Astrocyte (in vitro differentiated cells and primary cell): ENCODE measurements at regions not wholly inside any gene's neighbourhood (a gene's known extent, or its start where the extent isn't known, plus 50 kb on each side); places are given as distances from the start of the nearest gene placed in this dataset.

ENCODE experiments used
- DNase-seq: peaks from one replicate; pipeline ENCODE4 v3.0.0-alpha.2; 2010; ENCODE audit warnings: low read depth
- FAIRE-seq: peaks from 2 replicates; lab custom pipeline; 2011; peaks lifted over from hg19 to GRCh38; lab: Jason Lieb, UNC
- H2AFZ ChIP-seq: 2 replicates; pipeline ENCODE4 v1.6.0; 2012; ENCODE audit warnings: low read depth, low read length, inconsistent platforms
- H3K27ac ChIP-seq: 2 replicates; pipeline ENCODE4 v1.5.1; 2011; ENCODE audit warnings: low read depth, low read length, inconsistent platforms
- H3K27me3 ChIP-seq: 2 replicates; pipeline ENCODE4 v1.6.0; 2011; ENCODE audit warnings: low read length, inconsistent platforms; ENCODE audit not compliant: insufficient read depth
- H3K36me3 ChIP-seq: 2 replicates; pipeline ENCODE4 v1.5.1; 2011; ENCODE audit warnings: low read length, inconsistent platforms; ENCODE audit not compliant: insufficient read depth
- H3K4me1 ChIP-seq: 2 replicates; pipeline ENCODE4 v1.5.1; 2011; ENCODE audit warnings: low read length, inconsistent platforms; ENCODE audit not compliant: insufficient read depth
- H3K4me2 ChIP-seq: 2 replicates; pipeline ENCODE4 v1.6.0; 2012; ENCODE audit warnings: low read length, inconsistent platforms
- H3K4me3 ChIP-seq: 2 replicates; pipeline ENCODE4 v1.5.1; 2011; ENCODE audit warnings: low read depth, mild to moderate bottlenecking, low read length, inconsistent platforms; ENCODE audit not compliant: insufficient read depth
- H3K79me2 ChIP-seq: 2 replicates; pipeline ENCODE4 v1.6.0; 2012; ENCODE audit warnings: mild to moderate bottlenecking, low read length, inconsistent platforms; ENCODE audit not compliant: insufficient read depth
- H3K9ac ChIP-seq: 2 replicates; pipeline ENCODE4 v1.6.0; 2012; ENCODE audit warnings: mild to moderate bottlenecking, low read length, inconsistent platforms
- H3K9me3 ChIP-seq: 2 replicates; pipeline ENCODE4 v1.5.1; 2012; ENCODE audit warnings: low read depth, mild to moderate bottlenecking, low read length, inconsistent platforms; ENCODE audit not compliant: insufficient read depth
- H4K20me1 ChIP-seq: 2 replicates; pipeline ENCODE4 v1.6.0; 2012; ENCODE audit warnings: low read length, inconsistent platforms; ENCODE audit not compliant: insufficient read depth
- H3K27ac Mint-ChIP-seq: one replicate; pipeline ENCODE4 v1.8.0; 2021; ENCODE audit warnings: mild to moderate bottlenecking, mixed read lengths; ENCODE audit not compliant: unreplicated experiment
- H3K27me3 Mint-ChIP-seq: one replicate; pipeline ENCODE4 v1.8.0; 2021; ENCODE audit warnings: low read depth, mixed read lengths; ENCODE audit not compliant: unreplicated experiment
- H3K36me3 Mint-ChIP-seq: one replicate; pipeline ENCODE4 v1.8.0; 2021; ENCODE audit warnings: low read depth, mixed read lengths; ENCODE audit not compliant: unreplicated experiment
- H3K4me1 Mint-ChIP-seq: one replicate; pipeline ENCODE4 v1.8.0; 2021; ENCODE audit warnings: low read depth, mixed read lengths; ENCODE audit not compliant: unreplicated experiment
- H3K4me3 Mint-ChIP-seq: one replicate; pipeline ENCODE4 v1.8.0; 2021; ENCODE audit warnings: mild to moderate bottlenecking, moderate library complexity, mixed read lengths; ENCODE audit not compliant: unreplicated experiment
- H3K9me3 Mint-ChIP-seq: one replicate; pipeline ENCODE4 v1.8.0; 2021; ENCODE audit warnings: mild to moderate bottlenecking, mixed read lengths; ENCODE audit not compliant: unreplicated experiment
- EZH2 ChIP-seq: IDR thresholded peaks from 2 replicates; pipeline ENCODE4 v1.6.1; 2012; ENCODE audit warnings: mild to moderate bottlenecking, low read length, inconsistent platforms; ENCODE audit not compliant: insufficient read depth
- TF ChIP-seq, protein P1 (sequence below): IDR thresholded peaks from 2 replicates; pipeline ENCODE4 v1.5.1; 2011; ENCODE audit warnings: low read depth, mild to moderate bottlenecking, inconsistent platforms, low read length, moderate library complexity; ENCODE audit not compliant: insufficient read depth

DNA sequence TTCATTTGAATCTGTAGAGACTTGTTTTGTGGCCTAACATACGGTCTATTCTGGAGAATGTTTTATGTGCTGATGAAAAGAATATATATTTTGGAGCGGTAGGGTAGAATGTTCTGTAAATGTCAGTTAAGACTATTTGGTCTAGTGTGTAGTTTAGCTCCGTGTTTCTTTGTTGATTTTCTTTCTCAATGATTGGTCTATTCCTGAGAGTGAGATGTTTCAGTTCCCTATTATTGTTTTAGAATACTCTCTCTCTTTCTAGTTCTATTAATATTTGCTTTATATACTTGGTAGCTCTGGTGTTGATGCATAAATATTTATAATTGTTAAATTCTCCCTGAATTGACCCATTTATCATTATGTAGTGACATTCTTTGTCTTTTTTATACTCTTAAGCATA lies 236.5 kb downstream of the GLUD2 start:
- H3K9me3 ChIP-seq, result no peaks in the 10 kb centered on the region
- TF ChIP-seq, protein P1, sequence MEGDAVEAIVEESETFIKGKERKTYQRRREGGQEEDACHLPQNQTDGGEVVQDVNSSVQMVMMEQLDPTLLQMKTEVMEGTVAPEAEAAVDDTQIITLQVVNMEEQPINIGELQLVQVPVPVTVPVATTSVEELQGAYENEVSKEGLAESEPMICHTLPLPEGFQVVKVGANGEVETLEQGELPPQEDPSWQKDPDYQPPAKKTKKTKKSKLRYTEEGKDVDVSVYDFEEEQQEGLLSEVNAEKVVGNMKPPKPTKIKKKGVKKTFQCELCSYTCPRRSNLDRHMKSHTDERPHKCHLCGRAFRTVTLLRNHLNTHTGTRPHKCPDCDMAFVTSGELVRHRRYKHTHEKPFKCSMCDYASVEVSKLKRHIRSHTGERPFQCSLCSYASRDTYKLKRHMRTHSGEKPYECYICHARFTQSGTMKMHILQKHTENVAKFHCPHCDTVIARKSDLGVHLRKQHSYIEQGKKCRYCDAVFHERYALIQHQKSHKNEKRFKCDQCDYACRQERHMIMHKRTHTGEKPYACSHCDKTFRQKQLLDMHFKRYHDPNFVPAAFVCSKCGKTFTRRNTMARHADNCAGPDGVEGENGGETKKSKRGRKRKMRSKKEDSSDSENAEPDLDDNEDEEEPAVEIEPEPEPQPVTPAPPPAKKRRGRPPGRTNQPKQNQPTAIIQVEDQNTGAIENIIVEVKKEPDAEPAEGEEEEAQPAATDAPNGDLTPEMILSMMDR, result no peak
- no peak for TF ChIP-seq EZH2
- H3K9ac ChIP-seq, result no peak overlapping the region
- Mint-ChIP-seq H3K9me3 (no peaks in the 10 kb centered on the region), H3K4me1 (no peaks in the 10 kb centered on the region), H3K27ac (no peak overlapping the region), H3K27me3 (no peaks in the 10 kb centered on the region), H3K36me3 (no peaks in the 10 kb centered on the region), H3K4me3 (no peak overlapping the region)
- H3K4me1 ChIP-seq, result no peaks in the 10 kb centered on the region
- no peak overlapping the region for H2AFZ ChIP-seq
- FAIRE-seq, result no peak
- no peak overlapping the region for H3K4me2 ChIP-seq
- no peaks in the 10 kb centered on the region for H3K36me3 ChIP-seq
- no peak overlapping the region for H3K27ac ChIP-seq
- DNase-seq, result no peak
- H4K20me1 ChIP-seq, result no peaks in the 10 kb centered on the region
- H3K4me3 ChIP-seq, result no peak overlapping the region
- no peaks in the 10 kb centered on the region for H3K27me3 ChIP-seq
- H3K79me2 ChIP-seq, result no peaks in the 10 kb centered on the region

DNA sequence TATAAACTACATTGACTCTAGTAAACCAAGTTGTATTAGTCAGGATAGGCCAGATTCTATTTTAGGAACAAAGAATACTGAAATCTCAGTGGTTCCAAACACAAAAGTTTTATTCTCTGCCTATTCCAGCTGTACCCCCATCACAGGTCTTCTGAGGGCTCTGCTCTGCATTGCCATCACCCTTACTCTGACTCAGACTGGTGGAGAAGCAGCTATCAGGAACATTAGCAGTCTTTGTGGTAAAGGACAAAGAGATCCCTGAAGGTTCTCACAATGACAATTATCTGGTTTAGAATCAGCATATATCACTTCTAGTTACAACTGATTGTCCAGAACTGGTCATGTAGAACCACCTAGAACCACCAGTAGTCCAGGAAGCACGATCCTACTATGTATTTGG lies 251.1 kb downstream of the GLUD2 start:
- H3K4me2 ChIP-seq, result no peak overlapping the region
- H3K4me3 Mint-ChIP-seq, result no peak overlapping the region

DNA sequence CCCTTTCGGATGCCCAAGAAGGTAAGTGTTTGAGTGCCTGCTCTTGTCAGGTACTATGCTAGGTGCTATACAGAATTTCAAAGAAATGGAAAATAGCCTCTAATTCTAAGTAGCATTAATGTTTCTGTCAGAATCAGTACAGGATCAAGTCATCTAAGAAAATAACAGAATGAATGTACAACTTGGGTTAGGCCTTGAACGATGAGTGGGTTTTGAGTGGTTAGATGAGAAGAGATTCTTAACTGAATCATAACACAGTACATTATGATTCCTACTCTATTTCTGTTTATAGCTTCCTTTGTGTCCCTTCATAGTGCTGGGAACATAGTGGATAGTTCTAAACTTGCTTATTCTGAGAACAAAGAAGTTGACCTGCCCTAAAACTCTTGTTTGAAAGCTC lies 253.9 kb downstream of the GLUD2 start:
- FAIRE-seq (no peak), DNase-seq (no peak)
- Mint-ChIP-seq H3K36me3 (no peaks in the 10 kb centered on the region), H3K27me3 (no peaks in the 10 kb centered on the region), H3K9me3 (no peaks in the 10 kb centered on the region), H3K4me1 (no peaks in the 10 kb centered on the region), H3K27ac (no peak overlapping the region), H3K4me3 (no peak overlapping the region)
- Histone ChIP-seq H3K4me1 (no peaks in the 10 kb centered on the region), H3K9ac (no peak overlapping the region), H3K27ac (no peak overlapping the region), H3K79me2 (no peaks in the 10 kb centered on the region), H2AFZ (no peak overlapping the region), H3K4me2 (no peak overlapping the region), H3K9me3 (no peaks in the 10 kb centered on the region), H3K4me3 (no peak overlapping the region), H3K36me3 (no peaks in the 10 kb centered on the region), H3K27me3 (no peaks in the 10 kb centered on the region), H4K20me1 (no peaks in the 10 kb centered on the region)
- TF ChIP-seq, protein P1, result no peak
- no peak for TF ChIP-seq EZH2

More for the DNA sequence above, 251.1 kb downstream of the GLUD2 start:
- H3K27ac Mint-ChIP-seq, result no peak overlapping the region
- no peaks in the 10 kb centered on the region for H3K36me3 Mint-ChIP-seq
- no peaks in the 10 kb centered on the region for H3K4me1 Mint-ChIP-seq
- TF ChIP-seq, protein P1, result no peak
- no peak for TF ChIP-seq EZH2
- no peak for DNase-seq
- Histone ChIP-seq H3K27me3 (no peaks in the 10 kb centered on the region), H3K79me2 (no peaks in the 10 kb centered on the region), H3K9me3 (no peaks in the 10 kb centered on the region), H3K4me1 (no peaks in the 10 kb centered on the region), H3K27ac (no peak overlapping the region), H3K9ac (no peak overlapping the region), H4K20me1 (no peaks in the 10 kb centered on the region), H3K36me3 (no peaks in the 10 kb centered on the region), H2AFZ (no peak overlapping the region), H3K4me3 (no peak overlapping the region)
- peak; percentile 88 for FAIRE-seq
- H3K9me3 Mint-ChIP-seq, result no peaks in the 10 kb centered on the region
- H3K27me3 Mint-ChIP-seq, result no peaks in the 10 kb centered on the region
